DND-41 (cell line): ENCODE measurements at regions not wholly inside any gene's neighbourhood (a gene's known extent, or its start where the extent isn't known, plus 50 kb on each side); places are given as distances from the start of the nearest gene placed in this dataset.

Source experiments
- ATAC-seq: fragments of 200-7000 bp; cut with Tn5 transposase; 3 replicates; pipeline ENCODE4 v1.9.1; 2021; ENCODE audit warnings: low read depth; ENCODE audit not compliant: insufficient read depth
- DNase-seq: peaks from one replicate; pipeline ENCODE4 v3.0.0-alpha.2; 2020
- H2AFZ ChIP-seq: 2 replicates; pipeline ENCODE4 v1.6.0; 2012; ENCODE audit warnings: low read depth, low read length
- H3K27ac ChIP-seq: 2 replicates; pipeline ENCODE4 v1.5.1; 2012; ENCODE audit warnings: low read length, inconsistent platforms
- H3K27me3 ChIP-seq: fragments of 200-600 bp; sonication (generic); 2 replicates; pipeline ENCODE4 v1.6.0; 2012; ENCODE audit warnings: low read length, mild to moderate bottlenecking, inconsistent platforms; ENCODE audit not compliant: insufficient read depth, poor library complexity
- H3K36me3 ChIP-seq: 2 replicates; pipeline ENCODE4 v1.5.1; 2012; ENCODE audit warnings: low read length, inconsistent platforms; ENCODE audit not compliant: insufficient read depth
- H3K4me1 ChIP-seq: 2 replicates; pipeline ENCODE4 v1.5.1; 2012; ENCODE audit warnings: mild to moderate bottlenecking, low read length; ENCODE audit not compliant: insufficient read depth
- H3K4me2 ChIP-seq: 2 replicates; pipeline ENCODE4 v1.6.0; 2012; ENCODE audit warnings: mild to moderate bottlenecking, moderate library complexity, low read length, inconsistent platforms; ENCODE audit not compliant: insufficient read depth
- H3K4me3 ChIP-seq, 2 experiments: fragments of 200-600 bp in 1 of 2; shearing (Covaris generic) in 1 of 2; 2 replicates each; pipeline ENCODE4 v1.5.1; 2012 to 2016; ENCODE audit warnings: inconsistent platforms in 2 of 2, low read length in 2 of 2, mild to moderate bottlenecking in 2 of 2, low read depth in 1 of 2, moderate library complexity in 1 of 2
- H3K79me2 ChIP-seq: 2 replicates; pipeline ENCODE4 v1.6.0; 2012; ENCODE audit warnings: low read length, inconsistent platforms; ENCODE audit not compliant: insufficient read depth
- H3K9ac ChIP-seq: 2 replicates; pipeline ENCODE4 v1.6.0; 2012; ENCODE audit warnings: low read depth, mild to moderate bottlenecking, inconsistent platforms, low read length, moderate library complexity
- H3K9me3 ChIP-seq: 2 replicates; pipeline ENCODE4 v1.5.1; 2012; ENCODE audit warnings: low read length, moderate library complexity, mild to moderate bottlenecking, inconsistent platforms; ENCODE audit not compliant: insufficient read depth, severe bottlenecking
- H4K20me1 ChIP-seq: 2 replicates; pipeline ENCODE4 v1.6.0; 2012; ENCODE audit warnings: low read length; ENCODE audit not compliant: insufficient read depth
- EZH2 ChIP-seq: IDR thresholded peaks from 3 replicates; pipeline ENCODE4 v1.6.1; 2012; ENCODE audit warnings: borderline replicate concordance, low read depth, mild to moderate bottlenecking, moderate library complexity, low read length, inconsistent platforms; ENCODE audit not compliant: severe bottlenecking
- TF ChIP-seq, protein P1 (sequence below): IDR thresholded peaks from 2 replicates; pipeline ENCODE4 v1.5.1; 2012; ENCODE audit warnings: borderline replicate concordance, low read length, moderate library complexity, mild to moderate bottlenecking; ENCODE audit not compliant: poor library complexity, severe bottlenecking; ENCODE audit errors: extremely low read depth

DNA sequence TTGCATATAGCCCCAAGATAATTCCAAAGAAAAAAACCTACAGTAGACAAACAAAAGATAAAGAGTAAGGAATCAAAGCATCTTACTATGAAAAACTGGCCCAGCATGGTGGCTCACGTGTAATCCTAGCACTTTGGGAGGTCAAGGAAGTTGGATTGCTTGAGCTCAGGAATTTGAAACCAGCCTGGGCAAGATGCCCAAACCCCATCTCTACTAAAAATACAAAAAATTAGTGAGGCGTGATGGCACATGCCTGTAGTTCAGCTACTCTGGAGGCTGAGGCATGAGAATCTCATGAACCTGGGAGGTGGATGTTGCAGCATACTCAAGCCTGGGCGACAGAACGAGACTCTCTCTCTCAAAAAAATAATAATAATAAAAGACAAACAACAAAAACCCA lies 764.7 kb upstream of the KIF2B start:
- Histone ChIP-seq H3K36me3 (no peaks in the 10 kb centered on the region), H4K20me1 (no peaks in the 10 kb centered on the region), H3K79me2 (no peaks in the 10 kb centered on the region), H3K27me3 (no peaks in the 10 kb centered on the region), H3K4me2 (no peak overlapping the region), H3K4me3 (no peak overlapping the region), H3K27ac (no peak overlapping the region), H3K4me1 (no peaks in the 10 kb centered on the region), H3K9me3 (no peaks in the 10 kb centered on the region), H3K9ac (no peak overlapping the region), H2AFZ (no peak overlapping the region)
- ATAC-seq (no peak), DNase-seq (no peak)
- no peak for TF ChIP-seq EZH2
- TF ChIP-seq, protein P1, sequence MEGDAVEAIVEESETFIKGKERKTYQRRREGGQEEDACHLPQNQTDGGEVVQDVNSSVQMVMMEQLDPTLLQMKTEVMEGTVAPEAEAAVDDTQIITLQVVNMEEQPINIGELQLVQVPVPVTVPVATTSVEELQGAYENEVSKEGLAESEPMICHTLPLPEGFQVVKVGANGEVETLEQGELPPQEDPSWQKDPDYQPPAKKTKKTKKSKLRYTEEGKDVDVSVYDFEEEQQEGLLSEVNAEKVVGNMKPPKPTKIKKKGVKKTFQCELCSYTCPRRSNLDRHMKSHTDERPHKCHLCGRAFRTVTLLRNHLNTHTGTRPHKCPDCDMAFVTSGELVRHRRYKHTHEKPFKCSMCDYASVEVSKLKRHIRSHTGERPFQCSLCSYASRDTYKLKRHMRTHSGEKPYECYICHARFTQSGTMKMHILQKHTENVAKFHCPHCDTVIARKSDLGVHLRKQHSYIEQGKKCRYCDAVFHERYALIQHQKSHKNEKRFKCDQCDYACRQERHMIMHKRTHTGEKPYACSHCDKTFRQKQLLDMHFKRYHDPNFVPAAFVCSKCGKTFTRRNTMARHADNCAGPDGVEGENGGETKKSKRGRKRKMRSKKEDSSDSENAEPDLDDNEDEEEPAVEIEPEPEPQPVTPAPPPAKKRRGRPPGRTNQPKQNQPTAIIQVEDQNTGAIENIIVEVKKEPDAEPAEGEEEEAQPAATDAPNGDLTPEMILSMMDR = no peak

DNA sequence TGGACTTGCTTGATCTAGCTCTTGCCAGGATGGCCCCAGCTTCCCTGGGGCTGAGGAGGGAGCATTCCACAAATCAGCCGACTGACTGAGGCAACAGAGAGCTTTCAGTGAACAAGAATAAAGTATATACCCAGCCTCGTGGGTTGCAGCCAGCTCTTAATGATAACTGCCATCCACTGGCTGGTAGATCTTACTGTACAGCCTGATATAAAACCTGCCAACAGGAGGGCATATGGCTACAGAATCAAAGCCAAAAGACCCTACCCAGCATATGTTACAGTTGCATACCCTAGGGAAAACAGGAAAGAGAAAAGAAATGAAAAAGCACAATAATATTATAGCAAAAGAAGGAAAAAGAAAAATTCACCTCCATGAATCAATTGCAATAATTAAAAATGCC lies 775.9 kb upstream of the KIF2B start:
- Histone ChIP-seq H3K79me2 (no peaks in the 10 kb centered on the region), H3K4me1 (no peaks in the 10 kb centered on the region), H4K20me1 (no peaks in the 10 kb centered on the region), H3K9me3 (no peaks in the 10 kb centered on the region), H3K9ac (no peak overlapping the region), H3K4me3 (no peak overlapping the region), H3K27me3 (no peaks in the 10 kb centered on the region), H3K36me3 (no peaks in the 10 kb centered on the region), H3K27ac (no peak overlapping the region), H2AFZ (no peak overlapping the region), H3K4me2 (no peak overlapping the region)
- DNase-seq = no peak
- ATAC-seq = no peak
- no peak for TF ChIP-seq EZH2
- TF ChIP-seq, protein P1 = no peak

DNA sequence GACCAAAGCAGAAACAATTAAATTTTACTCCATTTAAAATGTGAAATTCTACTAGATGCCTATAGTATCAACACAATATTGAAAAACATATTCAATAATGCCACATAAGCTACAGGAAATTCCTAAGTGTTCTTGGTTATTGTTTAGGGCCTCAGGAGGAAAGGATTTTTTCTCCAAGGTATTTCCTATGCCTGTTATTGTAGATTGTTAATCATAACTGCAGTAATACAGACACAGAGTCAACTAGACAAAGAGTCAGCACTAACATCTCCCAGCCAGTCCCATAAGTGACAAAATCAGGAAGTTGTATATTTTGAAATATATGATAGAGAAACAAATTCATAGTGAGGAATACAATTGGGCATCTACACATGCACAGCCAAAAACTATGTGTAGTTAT lies 782.7 kb upstream of the KIF2B start:
- H3K27ac ChIP-seq = no peak overlapping the region
- H3K4me2 ChIP-seq = no peak overlapping the region
- no peaks in the 10 kb centered on the region for H3K27me3 ChIP-seq
- TF ChIP-seq, protein P1 = no peak
- TF ChIP-seq EZH2 = no peak
- no peaks in the 10 kb centered on the region for H3K4me1 ChIP-seq
- H3K4me3 ChIP-seq = no peak overlapping the region
- DNase-seq (no peak), ATAC-seq (no peak)
- no peaks in the 10 kb centered on the region for H3K9me3 ChIP-seq
- no peak overlapping the region for H2AFZ ChIP-seq
- H3K79me2 ChIP-seq = no peaks in the 10 kb centered on the region
- no peak overlapping the region for H3K9ac ChIP-seq
- H3K36me3 ChIP-seq = no peaks in the 10 kb centered on the region
- H4K20me1 ChIP-seq = no peaks in the 10 kb centered on the region

DNA sequence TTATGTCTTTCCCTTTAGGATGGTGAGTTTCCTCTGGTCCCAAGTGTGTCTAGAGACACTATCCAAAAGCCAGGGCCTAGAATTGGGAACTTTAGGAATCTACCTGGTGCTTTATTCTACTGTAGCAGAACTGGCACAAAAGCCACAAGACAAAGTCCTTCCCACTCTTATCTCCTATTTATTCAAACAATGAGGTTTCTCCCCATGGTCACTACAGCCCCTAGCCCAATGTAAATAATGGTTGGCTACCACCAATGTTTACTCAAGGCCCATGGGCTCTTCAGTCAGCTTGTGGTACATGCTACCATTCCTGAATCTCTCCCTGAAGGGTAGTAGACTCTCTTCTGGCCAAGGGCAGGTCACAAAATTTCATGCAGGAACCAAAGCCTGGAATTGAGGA lies 789.4 kb upstream of the KIF2B start:
- Histone ChIP-seq H3K36me3 (no peaks in the 10 kb centered on the region), H3K27ac (no peak overlapping the region), H3K4me3 (no peak overlapping the region), H2AFZ (no peak overlapping the region), H3K9me3 (no peaks in the 10 kb centered on the region), H3K9ac (no peak overlapping the region), H3K27me3 (no peaks in the 10 kb centered on the region), H3K4me1 (no peaks in the 10 kb centered on the region), H4K20me1 (no peaks in the 10 kb centered on the region), H3K79me2 (no peaks in the 10 kb centered on the region), H3K4me2 (no peak overlapping the region)
- TF ChIP-seq EZH2 = no peak
- TF ChIP-seq, protein P1 = no peak
- DNase-seq (no peak), ATAC-seq (no peak)
